ENCODE measurements at regions not wholly inside any gene's neighbourhood (a gene's known extent, or its start where the extent isn't known, plus 50 kb on each side); places are given as distances from the start of the nearest gene placed in this dataset.

DNA sequence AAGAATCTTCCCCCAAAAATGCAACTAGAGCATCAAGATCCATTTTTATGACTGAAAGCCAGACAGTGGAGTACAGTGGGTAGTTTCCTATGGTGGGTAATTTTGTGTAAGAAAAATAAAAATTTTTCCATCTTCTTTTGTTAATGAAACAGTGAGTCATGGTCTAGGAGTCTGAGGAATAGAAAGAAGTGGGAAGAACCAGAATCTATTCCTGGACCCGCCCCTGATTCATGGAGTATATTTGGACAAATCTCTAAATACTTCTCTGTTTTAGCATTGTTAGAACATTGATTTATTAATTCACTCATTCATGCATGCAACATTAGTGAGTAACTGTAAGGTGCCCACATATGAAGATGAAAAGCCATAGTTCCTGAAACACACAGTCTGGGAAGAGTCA is 304.5 kb upstream of the GPR149 start:
- TF ChIP-seq POU2F2 (IDR thresholded peaks at IDR 0.05; ENCODE audit: low read depth, low read length) (no peak), POLR2AphosphoS5 (IDR thresholded peaks at IDR 0.05; ENCODE audit: low read depth, low read length) (no peak), TAF1 (IDR thresholded peaks at IDR 0.05; ENCODE audit: low read depth, low read length) (no peak), POLR2A (IDR thresholded peaks at IDR 0.05; ENCODE audit: low read depth, low read length) (no peak), SPI1 (IDR thresholded peaks at IDR 0.05; ENCODE audit: low read depth, low read length) (no peak)
